ENCODE measurements at regions not wholly inside any gene's neighbourhood (a gene's known extent, or its start where the extent isn't known, plus 50 kb on each side); places are given as distances from the start of the nearest gene placed in this dataset.
"Not testable (repeated sequence)": the region's sequence is repeated elsewhere in the genome, so short reads cannot be mapped to it uniquely, and the experiment has no call there.

GRCh38 chr7:136105191-136105590 is 128.0 kb upstream of the MTPN start:
- Mint-ChIP-seq H3K4me3 (no peak overlapping the region), H3K9me3 (peaks cover 2 to 7% of the 10 kb centered on the region in 2 donors), H3K27me3 (ENCODE audit: low read depth in 2 of 2) (no peaks in the 10 kb centered on the region), H3K4me1 (peaks cover 0 to 9% of the 10 kb centered on the region in 2 donors), H3K36me3 (no peaks in the 10 kb centered on the region), H3K27ac (no peak overlapping the region)
- no CpG with 5 or more reads among the region's 1 CpG for WGBS (ENCODE audit: insufficient coverage)
- no peak for DNase-seq
- Histone ChIP-seq H3K9me3 (ENCODE audit: control insufficient read depth, insufficient read depth, low read length) (no peaks in the 10 kb centered on the region), H3K36me3 (ENCODE audit: control insufficient read depth, insufficient read depth, low read length) (no peaks in the 10 kb centered on the region), H3K4me3 (ENCODE audit: low read length) (no peak overlapping the region), H3K4me1 (ENCODE audit: control insufficient read depth, insufficient read depth, low read length) (no peaks in the 10 kb centered on the region), H3K27ac (ENCODE audit: low read length) (no peak overlapping the region), H3K27me3 (ENCODE audit: control insufficient read depth, insufficient read depth, low read length) (no peaks in the 10 kb centered on the region)
- no peak for ATAC-seq
- no peak for TF ChIP-seq CTCF (IDR thresholded peaks at IDR 0.05)
- intact Hi-C loops (cut with micrococcal nuclease): no loop called here

- H3K36me3 Mint-ChIP-seq: no peaks in the 10 kb centered on the region
- Histone ChIP-seq H3K36me3 (ENCODE audit: control insufficient read depth, insufficient read depth, low read length) (no peaks in the 10 kb centered on the region), H3K27ac (ENCODE audit: low read length) (no peak overlapping the region), H3K4me1 (ENCODE audit: control insufficient read depth, insufficient read depth, low read length) (no peaks in the 10 kb centered on the region), H3K9me3 (ENCODE audit: control insufficient read depth, insufficient read depth, low read length) (no peaks in the 10 kb centered on the region), H3K27me3 (ENCODE audit: control insufficient read depth, insufficient read depth, low read length) (no peaks in the 10 kb centered on the region), H3K4me3 (ENCODE audit: low read length) (no peak overlapping the region)
- H3K27ac Mint-ChIP-seq: no peak overlapping the region
- intact Hi-C loops (cut with micrococcal nuclease): no loop called here
- TF ChIP-seq CTCF (IDR thresholded peaks at IDR 0.05): no peak
- ATAC-seq (no peak), DNase-seq (no peak)
- H3K4me3 Mint-ChIP-seq: no peak overlapping the region
- 83% methylated on average over 2 of the region's 2 CpGs for WGBS (ENCODE audit: insufficient coverage)
- peaks cover 2 to 7% of the 10 kb centered on the region in 2 donors for H3K9me3 Mint-ChIP-seq
- H3K27me3 Mint-ChIP-seq (ENCODE audit: low read depth in 2 of 2): no peaks in the 10 kb centered on the region
- peaks cover 0 to 9% of the 10 kb centered on the region in 2 donors for H3K4me1 Mint-ChIP-seq
These were observed 127.1 kb upstream of the MTPN start for GRCh38 chr7:136104269-136104603.

- intact Hi-C loops (cut with micrococcal nuclease): no loop called here
- H3K4me3 ChIP-seq (ENCODE audit: low read length): no peak overlapping the region
- H3K27me3 ChIP-seq (ENCODE audit: control insufficient read depth, insufficient read depth, low read length): no peaks in the 10 kb centered on the region
- Mint-ChIP-seq H3K9me3 (peaks cover 2 to 7% of the 10 kb centered on the region in 2 donors), H3K4me1 (peaks cover 0 to 9% of the 10 kb centered on the region in 2 donors), H3K4me3 (no peak overlapping the region), H3K27me3 (ENCODE audit: low read depth in 2 of 2) (no peaks in the 10 kb centered on the region), H3K36me3 (no peaks in the 10 kb centered on the region), H3K27ac (no peak overlapping the region)
- no peaks in the 10 kb centered on the region for H3K4me1 ChIP-seq (ENCODE audit: control insufficient read depth, insufficient read depth, low read length)
- H3K9me3 ChIP-seq (ENCODE audit: control insufficient read depth, insufficient read depth, low read length): no peaks in the 10 kb centered on the region
- H3K27ac ChIP-seq (ENCODE audit: low read length): no peak overlapping the region
- no peak for TF ChIP-seq CTCF (IDR thresholded peaks at IDR 0.05)
- no peak for ATAC-seq
- DNase-seq: no peak
- no peaks in the 10 kb centered on the region for H3K36me3 ChIP-seq (ENCODE audit: control insufficient read depth, insufficient read depth, low read length)
- WGBS (ENCODE audit: insufficient coverage): 100% methylated on average over 2 of the region's 2 CpGs
These were observed 126.5 kb upstream of the MTPN start for GRCh38 chr7:136103545-136104268.

- Mint-ChIP-seq H3K4me3 (no peak overlapping the region), H3K27ac (no peak overlapping the region), H3K36me3 (no peaks in the 10 kb centered on the region), H3K9me3 (peaks cover 2 to 3% of the 10 kb centered on the region in 2 donors), H3K4me1 (peaks cover 0 to 9% of the 10 kb centered on the region in 2 donors), H3K27me3 (ENCODE audit: low read depth in 2 of 2) (no peaks in the 10 kb centered on the region)
- H3K9me3 ChIP-seq (ENCODE audit: control insufficient read depth, insufficient read depth, low read length): no peaks in the 10 kb centered on the region
- DNase-seq: no peak
- H3K4me1 ChIP-seq (ENCODE audit: control insufficient read depth, insufficient read depth, low read length): no peaks in the 10 kb centered on the region
- H3K36me3 ChIP-seq (ENCODE audit: control insufficient read depth, insufficient read depth, low read length): no peaks in the 10 kb centered on the region
- H3K4me3 ChIP-seq (ENCODE audit: low read length): no peak overlapping the region
- no peak for TF ChIP-seq CTCF (IDR thresholded peaks at IDR 0.05)
- no peak for ATAC-seq
- H3K27ac ChIP-seq (ENCODE audit: low read length): no peak overlapping the region
- H3K27me3 ChIP-seq (ENCODE audit: control insufficient read depth, insufficient read depth, low read length): no peaks in the 10 kb centered on the region
- intact Hi-C loops (cut with micrococcal nuclease): no loop called here
These were observed 125.7 kb upstream of the MTPN start for GRCh38 chr7:136102881-136103280.

- not testable (repeated sequence) for H3K4me3 Mint-ChIP-seq, DNase-seq
- WGBS (ENCODE audit: insufficient coverage): 92% methylated on average over 4 of the region's 5 CpGs
These were observed 115.6 kb upstream of the MTPN start for GRCh38 chr7:136092714-136093113.

More at GRCh38 chr7:136092714-136093113, 115.6 kb upstream of the MTPN start:
- H3K9me3 ChIP-seq (ENCODE audit: control insufficient read depth, insufficient read depth, low read length); H3K27me3 Mint-ChIP-seq (ENCODE audit: low read depth in 2 of 2); H3K27me3 ChIP-seq (ENCODE audit: control insufficient read depth, insufficient read depth, low read length); intact Hi-C loops (cut with micrococcal nuclease); H3K4me1 ChIP-seq (ENCODE audit: control insufficient read depth, insufficient read depth, low read length); H3K9me3 Mint-ChIP-seq; H3K4me1 Mint-ChIP-seq; ATAC-seq; H3K4me3 ChIP-seq (ENCODE audit: low read length); H3K36me3 ChIP-seq (ENCODE audit: control insufficient read depth, insufficient read depth, low read length); H3K27ac ChIP-seq (ENCODE audit: low read length); H3K27ac Mint-ChIP-seq: not testable (repeated sequence)
- H3K36me3 Mint-ChIP-seq: peaks cover 10% of the 10 kb centered on the region

Measured in natural killer cell (primary cell).